ENCODE measurements at regions not wholly inside any gene's neighbourhood (a gene's known extent, or its start where the extent isn't known, plus 50 kb on each side); places are given as distances from the start of the nearest gene placed in this dataset.
A peak's percentile ranks its signal among the peaks of the same experiment; 100 is the strongest.

GRCh38 chr18:33805592-33805991, 227.6 kb downstream of the ASXL3 start:
- no peak for DNase-seq

DNA sequence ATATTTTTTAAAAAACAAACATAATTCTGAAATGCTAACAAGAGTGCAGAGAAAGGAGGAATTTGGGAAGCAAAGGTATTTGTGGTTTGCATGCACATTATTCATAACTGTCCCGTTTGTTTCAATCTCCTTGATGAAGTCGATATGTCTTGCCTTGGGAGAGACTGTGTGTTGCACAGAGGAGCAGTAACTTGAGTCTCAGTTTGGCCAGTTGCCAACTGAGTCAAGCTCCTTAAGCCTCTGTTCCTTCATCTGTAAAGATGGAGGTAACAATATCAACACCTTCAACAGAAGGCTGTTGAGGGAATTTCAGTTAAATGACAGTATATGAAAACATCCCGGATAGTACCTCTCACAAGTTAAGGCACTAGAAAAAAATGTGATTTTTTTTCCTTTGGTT, 226.2 kb downstream of the ASXL3 start:
- no peak for DNase-seq

DNA sequence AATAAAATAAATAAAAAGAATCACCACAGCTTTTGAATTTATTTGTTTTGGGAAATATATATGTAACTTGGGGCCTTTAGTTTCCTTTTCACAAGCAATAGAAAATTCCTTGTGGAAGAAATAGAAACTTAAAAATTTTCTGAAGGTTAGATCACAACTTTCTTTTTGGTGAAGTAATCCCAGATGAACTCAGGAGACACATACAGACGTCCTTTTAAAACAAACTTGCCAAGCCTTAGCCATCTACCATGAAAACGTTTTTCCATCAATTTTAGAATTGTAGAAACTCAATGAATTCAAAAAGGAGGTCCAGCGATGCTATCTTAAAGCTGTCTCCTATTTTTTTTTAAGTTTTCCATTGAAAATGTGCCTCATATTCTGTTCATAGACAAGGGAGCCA, 225.6 kb downstream of the ASXL3 start:
- no peak for DNase-seq

- peak; percentile 89 for DNase-seq
Measured at GRCh38 chr18:33802955-33803354, 224.9 kb downstream of the ASXL3 start.
